GM12878 (cell line): ENCODE measurements at regions not wholly inside any gene's neighbourhood (a gene's known extent, or its start where the extent isn't known, plus 50 kb on each side); places are given as distances from the start of the nearest gene placed in this dataset.

ENCODE experiments used
- ATAC-seq: fragments of 200-7000 bp; cut with Tn5 transposase; 3 replicates; pipeline ENCODE4 v1.9.1; 2020; ENCODE audit warnings: mild to moderate bottlenecking, moderate library complexity
- BruUV-seq: library from RNA; stranded (reverse); fragments of 400-500 nt; replicated peaks from 2 replicates; lab custom pipeline; 2021; lab: Mats Ljungman, UMichigan
- CTCF ChIA-PET: fragments of 300-600 bp; sonication (Branson Sonifier 250); formaldehyde crosslinking; extraction: SDS; loops from one replicate; lab custom pipeline; 2021; ENCODE audit warnings: inconsistent platforms; lab: Yijun Ruan, JAX
- POLR2A ChIA-PET: fragments of 350-600 bp; formaldehyde crosslinking; extraction: SDS; loops from one replicate; lab custom pipeline; 2021; ENCODE audit warnings: inconsistent platforms; lab: Charles Lee
- RAD21 ChIA-PET: fragments of 300-600 bp; sonication (Branson Sonifier 250); formaldehyde crosslinking; loops from one replicate; lab custom pipeline; 2023; ENCODE audit warnings: antibody characterized with exemption; ENCODE audit not compliant: unreplicated experiment; lab: Charles Lee
- SMC1A ChIA-PET: fragments of 300-600 bp; sonication (Branson Sonifier 250); formaldehyde crosslinking; loops from one replicate; lab custom pipeline; 2023; ENCODE audit not compliant: unreplicated experiment, uncharacterized antibody; lab: Charles Lee
- DNase-seq: peaks from one replicate; pipeline ENCODE4 v3.0.0-alpha.2; 2011; ENCODE audit warnings: low read depth, low spot score
- FAIRE-seq: peaks from 3 replicates; lab custom pipeline; 2011; peaks lifted over from hg19 to GRCh38; lab: Jason Lieb, UNC
- H2AFZ ChIP-seq: 2 replicates; pipeline ENCODE4 v1.6.0; 2011; ENCODE audit warnings: low read depth, low read length, control low read depth; ENCODE audit not compliant: control insufficient read depth
- H3K27ac ChIP-seq: 2 replicates; pipeline ENCODE4 v1.5.1; 2011; ENCODE audit warnings: control low read depth; ENCODE audit not compliant: control insufficient read depth, insufficient read depth
- H3K27me3 ChIP-seq, 2 experiments: replicated peaks in 1 of 2; 2 replicates each; pipeline versions ENCODE4 v1.6.0 to v1.6.1; 2011; ENCODE audit warnings: low read length in 1 of 2; ENCODE audit not compliant: control insufficient read depth in 2 of 2, insufficient read depth in 2 of 2
- H3K36me3 ChIP-seq, 2 experiments: 2 replicates each; pipeline ENCODE4 v1.5.1; 2011; ENCODE audit warnings: low read length in 1 of 2; ENCODE audit not compliant: control insufficient read depth in 2 of 2, insufficient read depth in 2 of 2
- H3K4me1 ChIP-seq: 2 replicates; pipeline ENCODE4 v1.6.1; 2011; ENCODE audit warnings: mild to moderate bottlenecking, low read length, moderate library complexity, mixed read lengths; ENCODE audit not compliant: control insufficient read depth, insufficient read depth
- H3K4me2 ChIP-seq: 2 replicates; pipeline ENCODE4 v1.6.0; 2011; ENCODE audit warnings: control low read depth; ENCODE audit not compliant: control insufficient read depth, insufficient read depth
- H3K4me3 ChIP-seq: fragments of 200-600 bp; sonication (generic); 2 replicates; pipeline ENCODE4 v1.5.1; 2016
- H3K79me2 ChIP-seq: 2 replicates; pipeline ENCODE4 v1.6.0; 2011; ENCODE audit warnings: low read length; ENCODE audit not compliant: control insufficient read depth, insufficient read depth
- H3K9ac ChIP-seq: 2 replicates; pipeline ENCODE4 v1.8.0; 2011; ENCODE audit warnings: low read length, control low read depth, mixed read lengths; ENCODE audit not compliant: control insufficient read depth, insufficient read depth
- H3K9me3 ChIP-seq: replicated peaks from 3 replicates; pipeline ENCODE4 v1.5.1; 2011; ENCODE audit warnings: mild to moderate bottlenecking, low read length; ENCODE audit not compliant: control insufficient read depth, insufficient read depth
- H4K20me1 ChIP-seq: 2 replicates; pipeline ENCODE4 v1.6.0; 2011; ENCODE audit not compliant: control insufficient read depth, insufficient read depth
- FOS ChIP-seq: IDR thresholded peaks from 3 replicates; pipeline ENCODE4 v1.6.1; 2011; ENCODE audit warnings: borderline replicate concordance; ENCODE audit not compliant: insufficient read length; ENCODE audit errors: extremely low read depth
- LARP7 ChIP-seq: fragments of 450-650 bp; IDR thresholded peaks from 2 replicates; pipeline ENCODE4 v1.6.1; 2017; ENCODE audit warnings: mild to moderate bottlenecking
- NFIC ChIP-seq: IDR thresholded peaks from 2 replicates; pipeline ENCODE4 v1.6.1; 2012; ENCODE audit warnings: low read depth, mild to moderate bottlenecking, inconsistent platforms, low read length, moderate library complexity
- NFYB ChIP-seq: IDR thresholded peaks from 2 replicates; pipeline ENCODE4 v1.6.1; 2011; ENCODE audit warnings: low read depth, mild to moderate bottlenecking, low read length, improper control_type of control experiment, moderate library complexity; ENCODE audit not compliant: insufficient read depth
- RCOR1 ChIP-seq: conservative IDR thresholded peaks from 2 replicates; pipeline ENCODE4 v1.6.1; 2012; ENCODE audit warnings: low read depth, low read length, improper control_type of control experiment
- SIN3A ChIP-seq: IDR thresholded peaks from 2 replicates; pipeline ENCODE4 v1.6.1; 2012; ENCODE audit warnings: low read depth, low read length, improper control_type of control experiment
- SUZ12 ChIP-seq: fragments of 200-600 bp; sonication (generic); IDR thresholded peaks from one replicate; pipeline ENCODE4 v1.6.1; 2018; ENCODE audit warnings: antibody characterized with exemption, mild to moderate bottlenecking; ENCODE audit not compliant: unreplicated experiment
- TBL1XR1 ChIP-seq: IDR thresholded peaks from 2 replicates; pipeline ENCODE4 v1.6.1; 2012; ENCODE audit warnings: low read depth, low read length, improper control_type of control experiment
- USF2 ChIP-seq: IDR thresholded peaks from 2 replicates; pipeline ENCODE4 v1.6.1; 2011; ENCODE audit warnings: low read depth, low read length, improper control_type of control experiment, borderline replicate concordance
- ZNF24 ChIP-seq: fragments of 450-650 bp; IDR thresholded peaks from 2 replicates; pipeline ENCODE4 v1.6.1; 2017; ENCODE audit warnings: antibody characterized with exemption, mild to moderate bottlenecking
- ZZZ3 ChIP-seq: IDR thresholded peaks from 2 replicates; pipeline ENCODE4 v1.6.1; 2011; ENCODE audit warnings: low read depth; ENCODE audit not compliant: control insufficient read depth, insufficient read length
- WGBS: methylation state at CpG from one replicate; pipeline ENCODE4 v1.1.6; 2016; ENCODE audit warnings: low lambda C conversion rate; ENCODE audit not compliant: insufficient replicate concordance, insufficient coverage; ENCODE audit errors: missing lambda C conversion rate; 5-methylcytosine and 5-hydroxymethylcytosine counted together
- in situ Hi-C: fragments of 300-500 bp; cut with MboI; formaldehyde crosslinking; loops from 9 replicates; pipeline ENCODE4 v1.14.3; 2018; ENCODE audit warnings: mixed read lengths
- intact Hi-C: fragments of 100-400 bp; cut with micrococcal nuclease; formaldehyde crosslinking; loops from one replicate; pipeline ENCODE4 v1.14.2; 2022; ENCODE audit not compliant: unreplicated experiment

GRCh38 chr17:22142091-22142490 lies 449.8 kb downstream of the KCNJ18 start (continued):
- no peak for TF ChIP-seq LARP7
- no peak for TF ChIP-seq USF2

GRCh38 chr17:22145605-22146178 lies 453.4 kb downstream of the KCNJ18 start:
- in situ Hi-C loops (no loop called here), intact Hi-C loops (no loop called here)
- FAIRE-seq (no peak), DNase-seq (no peak), ATAC-seq (no peak)
- no peak for TF ChIP-seq ZZZ3
- no peak for TF ChIP-seq ZNF24
- TF ChIP-seq NFYB = no peak
- no peak for TF ChIP-seq SUZ12
- no peak for TF ChIP-seq RCOR1
- TF ChIP-seq FOS = no peak
- no peak for TF ChIP-seq TBL1XR1
- TF ChIP-seq SIN3A = no peak
- TF ChIP-seq NFIC = no peak
- Histone ChIP-seq H3K4me3 (no peak overlapping the region), H3K4me1 (no peaks in the 10 kb centered on the region), H3K9ac (no peak overlapping the region), H3K9me3 (no peaks in the 10 kb centered on the region; the same call in 2 of the 3 replicates), H3K27ac (no peak overlapping the region), H3K27me3 (no peaks in the 10 kb centered on the region), H4K20me1 (no peaks in the 10 kb centered on the region), H3K4me2 (no peak overlapping the region), H2AFZ (no peak overlapping the region), H3K79me2 (no peaks in the 10 kb centered on the region), H3K36me3 (no peaks in the 10 kb centered on the region)
- ChIA-PET POLR2A (no interaction called here), RAD21 (no interaction called here), SMC1A (no interaction called here), CTCF (no interaction called here)
- no TSS peak for BruUV-seq
- 33% methylated on average over 13 of the region's 13 CpGs for WGBS
